ENCODE measurements at regions not wholly inside any gene's neighbourhood (a gene's known extent, or its start where the extent isn't known, plus 50 kb on each side); places are given as distances from the start of the nearest gene placed in this dataset.

DNA sequence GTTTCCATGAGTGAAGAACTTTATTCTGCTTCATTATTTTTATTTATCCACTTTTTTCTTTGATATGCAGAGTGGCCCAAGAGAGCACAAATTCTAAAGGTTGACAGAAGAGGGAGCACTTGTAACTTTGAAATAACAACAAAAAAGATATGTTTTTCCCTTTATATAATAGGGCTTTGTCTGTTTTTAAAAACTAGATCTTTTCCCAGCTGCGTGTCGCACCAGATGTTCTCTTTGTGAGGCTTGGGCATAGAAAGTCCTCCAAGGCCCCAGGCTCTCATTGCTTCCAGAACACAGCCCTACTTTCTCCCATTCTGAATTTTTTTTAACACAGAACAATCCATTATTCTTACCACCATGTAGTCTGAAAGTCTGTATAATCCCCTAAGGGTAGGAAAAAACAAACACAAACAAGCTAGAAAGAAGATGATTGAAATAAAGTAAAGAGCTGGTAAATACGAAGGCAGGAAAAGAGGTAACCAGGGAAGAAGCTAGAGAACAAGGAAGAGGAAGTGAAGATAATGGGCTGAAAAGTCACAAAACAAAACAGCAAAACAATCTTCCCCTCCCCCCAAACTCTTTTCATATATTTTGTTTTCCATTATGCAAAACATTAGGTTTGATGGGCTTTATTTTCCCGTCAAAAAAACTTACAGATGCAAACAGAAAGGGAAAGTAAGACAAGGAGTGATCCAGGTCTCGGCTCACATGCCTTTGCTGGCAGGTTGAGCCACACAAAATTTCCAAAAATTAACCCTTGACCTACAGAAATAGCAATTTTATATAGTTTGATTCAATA lies 160.4 kb downstream of the ABCA8 start:
- H3K9me3 ChIP-seq: no peaks in the 10 kb centered on the region
- H3K36me3 ChIP-seq: no peaks in the 10 kb centered on the region
- TF ChIP-seq, protein P1, sequence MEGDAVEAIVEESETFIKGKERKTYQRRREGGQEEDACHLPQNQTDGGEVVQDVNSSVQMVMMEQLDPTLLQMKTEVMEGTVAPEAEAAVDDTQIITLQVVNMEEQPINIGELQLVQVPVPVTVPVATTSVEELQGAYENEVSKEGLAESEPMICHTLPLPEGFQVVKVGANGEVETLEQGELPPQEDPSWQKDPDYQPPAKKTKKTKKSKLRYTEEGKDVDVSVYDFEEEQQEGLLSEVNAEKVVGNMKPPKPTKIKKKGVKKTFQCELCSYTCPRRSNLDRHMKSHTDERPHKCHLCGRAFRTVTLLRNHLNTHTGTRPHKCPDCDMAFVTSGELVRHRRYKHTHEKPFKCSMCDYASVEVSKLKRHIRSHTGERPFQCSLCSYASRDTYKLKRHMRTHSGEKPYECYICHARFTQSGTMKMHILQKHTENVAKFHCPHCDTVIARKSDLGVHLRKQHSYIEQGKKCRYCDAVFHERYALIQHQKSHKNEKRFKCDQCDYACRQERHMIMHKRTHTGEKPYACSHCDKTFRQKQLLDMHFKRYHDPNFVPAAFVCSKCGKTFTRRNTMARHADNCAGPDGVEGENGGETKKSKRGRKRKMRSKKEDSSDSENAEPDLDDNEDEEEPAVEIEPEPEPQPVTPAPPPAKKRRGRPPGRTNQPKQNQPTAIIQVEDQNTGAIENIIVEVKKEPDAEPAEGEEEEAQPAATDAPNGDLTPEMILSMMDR (IDR thresholded peaks at IDR 0.05): peak in 1 of 3 experiments; percentile 10
- TF ChIP-seq POLR2AphosphoS5 (IDR thresholded peaks at IDR 0.05; ENCODE audit: insufficient read depth in 1 of 2, low read depth in 1 of 2) (no peak), POLR2A (IDR thresholded peaks at IDR 0.05) (no peak)
- peak overlapping the region; percentile 78 for H3K27ac ChIP-seq
- intact Hi-C loops (cut with DNase I): no loop called here
- H3K4me1 ChIP-seq: peaks cover 38% of the 10 kb centered on the region
- no peak for DNase-seq (ENCODE audit: extremely low spot score in 2 of 2)
- H3K27me3 ChIP-seq: no peaks in the 10 kb centered on the region
- H3K4me3 ChIP-seq: peak overlapping the region in 1 of 2 donors; percentile 11

DNA sequence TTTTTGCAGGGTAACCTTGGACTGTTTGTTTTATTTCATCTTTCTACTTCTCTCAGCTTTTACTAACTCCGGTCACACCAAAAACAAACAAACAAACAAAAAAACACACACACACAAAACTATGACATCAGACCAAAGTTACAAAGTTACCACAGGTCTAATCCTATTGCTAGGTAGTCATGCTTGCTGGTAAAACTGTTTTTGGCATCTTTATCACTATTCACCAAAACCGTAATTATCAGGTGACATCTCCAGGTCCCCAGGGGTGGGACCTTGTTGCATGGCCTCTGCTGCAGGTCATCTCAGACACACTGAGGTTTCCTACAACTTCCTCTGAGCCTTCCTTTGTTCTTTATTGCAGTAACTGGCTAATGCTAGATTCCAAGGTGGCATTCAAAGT lies 162.3 kb downstream of the ABCA8 start:
- Histone ChIP-seq H3K27me3 (no peaks in the 10 kb centered on the region), H3K27ac (peak overlapping the region; percentile 78), H3K4me3 (no peak overlapping the region), H3K36me3 (no peaks in the 10 kb centered on the region), H3K9me3 (no peaks in the 10 kb centered on the region), H3K4me1 (peaks cover 38% of the 10 kb centered on the region)
- intact Hi-C loops (cut with DNase I): no loop called here
- DNase-seq (ENCODE audit: extremely low spot score in 2 of 2): no peak
- TF ChIP-seq POLR2A (IDR thresholded peaks at IDR 0.05) (no peak), POLR2AphosphoS5 (IDR thresholded peaks at IDR 0.05; ENCODE audit: insufficient read depth in 1 of 2, low read depth in 1 of 2) (no peak)
- TF ChIP-seq, protein P1 (IDR thresholded peaks at IDR 0.05): no peak

DNA sequence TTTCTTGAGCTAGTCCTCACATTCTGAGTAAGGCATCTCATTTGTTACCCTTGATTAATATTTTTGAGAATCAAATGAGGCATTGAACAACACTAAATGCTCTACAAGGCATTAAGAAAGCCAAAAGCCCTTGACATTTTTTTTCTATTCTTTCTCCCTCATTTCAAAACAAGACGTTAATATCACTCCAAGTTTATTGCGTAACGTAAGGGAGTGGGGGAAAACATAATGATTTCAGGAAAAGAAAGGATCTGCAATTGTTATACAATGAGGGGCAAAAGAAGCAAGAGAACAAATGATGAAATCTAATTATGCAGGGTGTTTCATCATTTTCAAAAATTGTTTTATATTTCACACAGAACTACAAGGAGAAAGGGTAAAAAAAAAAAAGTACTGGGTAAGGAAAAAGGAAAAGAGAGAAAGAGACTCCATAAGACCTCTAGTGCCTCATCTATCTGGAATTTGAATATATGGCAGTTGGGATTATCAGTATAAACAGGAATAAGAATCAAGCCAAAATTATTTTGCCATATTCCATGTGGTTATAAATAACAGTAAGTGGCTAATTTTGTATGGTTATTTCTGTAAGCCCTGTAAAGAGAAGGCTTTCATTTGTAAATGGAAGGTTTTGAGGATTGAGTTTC lies 163.0 kb downstream of the ABCA8 start:
- no peak overlapping the region for H3K4me3 ChIP-seq
- H3K27ac ChIP-seq: peak overlapping the region; percentile 78
- no peaks in the 10 kb centered on the region for H3K9me3 ChIP-seq
- intact Hi-C loops (cut with DNase I): no loop called here
- TF ChIP-seq, protein P1 (IDR thresholded peaks at IDR 0.05): no peak
- TF ChIP-seq POLR2AphosphoS5 (IDR thresholded peaks at IDR 0.05; ENCODE audit: insufficient read depth in 1 of 2, low read depth in 1 of 2): peak in 1 of 2 donors; percentile 46
- no peak for DNase-seq (ENCODE audit: extremely low spot score in 2 of 2)
- no peaks in the 10 kb centered on the region for H3K27me3 ChIP-seq
- no peaks in the 10 kb centered on the region for H3K36me3 ChIP-seq
- H3K4me1 ChIP-seq: peaks cover 38% of the 10 kb centered on the region

- peaks cover 38% of the 10 kb centered on the region for H3K4me1 ChIP-seq
- no peak for DNase-seq (ENCODE audit: extremely low spot score in 2 of 2)
- H3K27me3 ChIP-seq: no peaks in the 10 kb centered on the region
- intact Hi-C loops (cut with DNase I): no loop called here
- no peaks in the 10 kb centered on the region for H3K36me3 ChIP-seq
- no peaks in the 10 kb centered on the region for H3K9me3 ChIP-seq
- TF ChIP-seq, protein P1 (IDR thresholded peaks at IDR 0.05): no peak
- no peak for TF ChIP-seq POLR2AphosphoS5 (IDR thresholded peaks at IDR 0.05; ENCODE audit: insufficient read depth in 1 of 2, low read depth in 1 of 2)
- no peak for TF ChIP-seq POLR2A (IDR thresholded peaks at IDR 0.05)
- H3K27ac ChIP-seq: peak overlapping the region; percentile 20
- H3K4me3 ChIP-seq: no peak overlapping the region
These were observed 164.3 kb downstream of the ABCA8 start for GRCh38 chr17:68790931-68791330.

- TF ChIP-seq POLR2A (IDR thresholded peaks at IDR 0.05) (no peak), POLR2AphosphoS5 (IDR thresholded peaks at IDR 0.05; ENCODE audit: insufficient read depth in 1 of 2, low read depth in 1 of 2) (no peak)
- TF ChIP-seq, protein P1 (IDR thresholded peaks at IDR 0.05): no peak
- no peak for DNase-seq (ENCODE audit: extremely low spot score in 2 of 2)
- H3K9me3 ChIP-seq: no peaks in the 10 kb centered on the region
- peak overlapping the region; percentile 20 for H3K27ac ChIP-seq
- H3K27me3 ChIP-seq: no peaks in the 10 kb centered on the region
- intact Hi-C loops (cut with DNase I): no loop called here
- H3K36me3 ChIP-seq: no peaks in the 10 kb centered on the region
- H3K4me3 ChIP-seq: no peak overlapping the region
- peaks cover 37% of the 10 kb centered on the region for H3K4me1 ChIP-seq
These were observed 164.7 kb downstream of the ABCA8 start for GRCh38 chr17:68790492-68790891.

Measured in vagina (tissue), 2 donors.